ENCODE measurements at regions not wholly inside any gene's neighbourhood (a gene's known extent, or its start where the extent isn't known, plus 50 kb on each side); places are given as distances from the start of the nearest gene placed in this dataset.
A peak's percentile ranks its signal among the peaks of the same experiment; 100 is the strongest.

DNA sequence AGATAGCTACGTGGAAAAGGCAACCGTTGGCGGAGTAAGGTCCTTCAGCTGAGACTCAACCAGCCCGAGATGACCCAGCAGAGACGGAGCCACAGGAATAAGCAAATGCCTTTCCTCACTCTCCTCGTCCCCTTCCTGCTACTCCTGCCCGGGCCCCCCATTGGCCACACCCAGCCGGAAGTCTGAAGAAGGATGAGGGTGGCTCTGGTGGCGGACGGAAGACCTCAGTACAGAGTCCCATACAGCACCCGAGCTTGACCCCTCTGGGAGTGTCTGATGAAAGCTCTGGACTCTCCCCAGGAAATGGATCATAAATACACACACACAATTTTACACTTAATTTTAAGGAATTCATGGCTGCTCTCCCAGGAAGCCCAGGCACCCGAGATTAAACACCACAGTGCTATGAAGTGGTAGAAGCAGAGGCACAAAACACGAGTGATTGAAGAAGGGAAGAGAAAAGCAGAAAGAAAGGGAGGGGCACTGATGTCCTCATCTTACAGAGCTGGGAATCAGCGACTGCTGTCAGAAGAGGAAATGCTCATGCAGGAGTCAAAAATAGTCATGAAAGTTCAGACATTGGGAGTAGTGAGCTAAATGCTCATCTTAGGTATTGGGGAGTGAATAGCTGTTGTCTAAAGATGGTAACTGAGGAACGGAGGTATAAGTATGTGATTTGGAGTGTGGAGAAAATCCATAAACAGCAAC lies 125.6 kb downstream of the BANF2 start:
- peaks cover 26% of the 10 kb centered on the region for H3K4me1 ChIP-seq (ENCODE audit: low read length)
- TF ChIP-seq, protein P1, sequence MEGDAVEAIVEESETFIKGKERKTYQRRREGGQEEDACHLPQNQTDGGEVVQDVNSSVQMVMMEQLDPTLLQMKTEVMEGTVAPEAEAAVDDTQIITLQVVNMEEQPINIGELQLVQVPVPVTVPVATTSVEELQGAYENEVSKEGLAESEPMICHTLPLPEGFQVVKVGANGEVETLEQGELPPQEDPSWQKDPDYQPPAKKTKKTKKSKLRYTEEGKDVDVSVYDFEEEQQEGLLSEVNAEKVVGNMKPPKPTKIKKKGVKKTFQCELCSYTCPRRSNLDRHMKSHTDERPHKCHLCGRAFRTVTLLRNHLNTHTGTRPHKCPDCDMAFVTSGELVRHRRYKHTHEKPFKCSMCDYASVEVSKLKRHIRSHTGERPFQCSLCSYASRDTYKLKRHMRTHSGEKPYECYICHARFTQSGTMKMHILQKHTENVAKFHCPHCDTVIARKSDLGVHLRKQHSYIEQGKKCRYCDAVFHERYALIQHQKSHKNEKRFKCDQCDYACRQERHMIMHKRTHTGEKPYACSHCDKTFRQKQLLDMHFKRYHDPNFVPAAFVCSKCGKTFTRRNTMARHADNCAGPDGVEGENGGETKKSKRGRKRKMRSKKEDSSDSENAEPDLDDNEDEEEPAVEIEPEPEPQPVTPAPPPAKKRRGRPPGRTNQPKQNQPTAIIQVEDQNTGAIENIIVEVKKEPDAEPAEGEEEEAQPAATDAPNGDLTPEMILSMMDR (IDR thresholded peaks at IDR 0.05; ENCODE audit: low read depth, low read length) = no peak
- TF ChIP-seq EZH2phosphoT487 (IDR thresholded peaks at IDR 0.05; ENCODE audit: low read depth) = no peak
- H3K27me3 ChIP-seq (ENCODE audit: low read depth, low read length) = peaks cover 37% of the 10 kb centered on the region
- H4K20me1 ChIP-seq (ENCODE audit: insufficient read depth, low read length) = 0 out of 2 replicates have a peak, but pooled peaks cover 6% of the 10 kb centered on the region
- peak overlapping the region; percentile 32 for H3K4me3 ChIP-seq (ENCODE audit: low read length)
- H3K36me3 ChIP-seq (replicated peaks; ENCODE audit: low read depth, low read length) = no peaks in the 10 kb centered on the region
- H2AFZ ChIP-seq (ENCODE audit: low read depth, low read length) = no peak overlapping the region
- peak overlapping the region; percentile 70 for H3K4me2 ChIP-seq (ENCODE audit: low read length)
- H3K9me3 ChIP-seq (ENCODE audit: insufficient read depth, low read length) = no peaks in the 10 kb centered on the region
- no peaks in the 10 kb centered on the region for H3K79me2 ChIP-seq (ENCODE audit: low read length)
- H3K27ac ChIP-seq (ENCODE audit: low read length) = peak overlapping the region; percentile 27
- peak overlapping the region; percentile 2; the same call in 1 of the 2 replicates for H3K9ac ChIP-seq (ENCODE audit: low read length)

DNA sequence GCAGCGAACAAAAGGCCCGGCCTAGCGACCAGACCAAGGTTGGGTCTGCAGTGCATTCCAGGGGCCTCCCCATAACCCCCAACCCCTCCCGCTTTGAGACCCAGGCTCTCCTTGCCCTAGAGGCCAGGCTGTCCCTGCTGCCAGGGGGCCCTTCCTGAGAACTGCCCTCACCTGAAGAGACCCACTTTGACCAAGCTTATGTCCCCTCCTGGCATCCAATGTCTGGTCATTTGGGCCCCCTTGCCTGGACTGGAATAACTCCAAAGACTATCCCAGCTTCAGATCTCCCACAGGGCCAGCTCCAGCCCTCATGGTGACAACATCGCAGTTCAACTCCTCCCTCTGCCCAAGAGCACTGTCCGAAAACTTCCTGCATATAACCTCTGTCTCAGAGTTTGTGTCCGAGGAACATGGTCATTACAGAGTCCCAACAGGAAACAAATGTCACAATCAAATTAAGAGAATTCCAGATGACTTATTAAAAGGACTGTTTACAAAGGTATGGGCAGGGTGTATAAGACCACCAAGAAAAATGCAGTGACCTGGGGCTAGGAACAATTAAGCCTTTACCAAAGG lies 125.0 kb downstream of the BANF2 start:
- H3K27ac ChIP-seq (ENCODE audit: low read length) = no peak overlapping the region
- no peak overlapping the region for H2AFZ ChIP-seq (ENCODE audit: low read depth, low read length)
- no peaks in the 10 kb centered on the region for H3K36me3 ChIP-seq (replicated peaks; ENCODE audit: low read depth, low read length)
- no peak overlapping the region for H3K9ac ChIP-seq (ENCODE audit: low read length)
- H3K4me1 ChIP-seq (ENCODE audit: low read length) = peaks cover 26% of the 10 kb centered on the region
- H3K9me3 ChIP-seq (ENCODE audit: insufficient read depth, low read length) = 0 out of 2 replicates have a peak, but pooled peaks cover 1% of the 10 kb centered on the region
- no peaks in the 10 kb centered on the region for H3K79me2 ChIP-seq (ENCODE audit: low read length)
- no peak for TF ChIP-seq EZH2phosphoT487 (IDR thresholded peaks at IDR 0.05; ENCODE audit: low read depth)
- TF ChIP-seq, protein P1 (IDR thresholded peaks at IDR 0.05; ENCODE audit: low read depth, low read length) = no peak
- no peak overlapping the region for H3K4me3 ChIP-seq (ENCODE audit: low read length)
- 0 out of 2 replicates have a peak, but pooled peaks cover 6% of the 10 kb centered on the region for H4K20me1 ChIP-seq (ENCODE audit: insufficient read depth, low read length)
- H3K27me3 ChIP-seq (ENCODE audit: low read depth, low read length) = peaks cover 33% of the 10 kb centered on the region
- H3K4me2 ChIP-seq (ENCODE audit: low read length) = no peak overlapping the region

DNA sequence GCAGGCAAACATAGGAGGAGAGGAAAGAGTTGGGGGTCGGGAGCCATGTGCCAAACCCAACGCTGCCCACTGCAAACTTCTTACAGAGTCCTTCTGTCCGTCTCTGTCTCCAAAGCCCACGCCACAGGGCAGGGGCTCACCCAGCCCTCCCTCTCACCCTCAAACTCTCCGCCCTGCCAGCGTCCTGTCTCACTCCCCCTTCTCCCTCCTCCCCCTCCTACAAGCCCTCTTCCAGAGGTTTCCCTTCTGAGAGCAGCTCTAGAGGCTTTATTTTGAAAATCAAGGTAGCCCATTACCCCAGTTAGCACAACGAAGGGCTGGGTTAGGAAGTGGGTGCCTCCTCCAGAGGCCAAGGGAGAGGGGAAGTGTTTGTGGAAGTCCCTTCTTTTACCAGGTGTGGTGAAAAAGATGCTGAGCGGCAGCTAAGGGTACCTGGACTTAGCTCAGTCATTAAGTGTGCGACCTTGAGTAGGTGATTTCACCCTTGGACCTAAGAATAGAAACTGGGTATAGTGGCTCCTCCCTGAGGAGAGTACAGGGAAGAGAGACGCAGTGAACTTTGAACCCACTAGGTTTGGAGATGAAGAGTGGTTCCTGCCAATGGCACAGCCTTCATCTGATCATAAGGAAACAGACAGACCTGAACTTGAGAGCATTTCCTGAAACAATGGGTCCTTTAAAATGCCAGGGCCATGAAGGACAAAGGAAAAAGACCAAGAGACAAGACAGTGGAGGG lies 123.8 kb downstream of the BANF2 start:
- peaks cover 21% of the 10 kb centered on the region for H3K27me3 ChIP-seq (ENCODE audit: low read depth, low read length)
- H4K20me1 ChIP-seq (ENCODE audit: insufficient read depth, low read length) = 0 out of 2 replicates have a peak, but pooled peaks cover 6% of the 10 kb centered on the region
- TF ChIP-seq, protein P1 (IDR thresholded peaks at IDR 0.05; ENCODE audit: low read depth, low read length) = no peak
- TF ChIP-seq EZH2phosphoT487 (IDR thresholded peaks at IDR 0.05; ENCODE audit: low read depth) = no peak
- H3K4me3 ChIP-seq (ENCODE audit: low read length) = no peak overlapping the region
- H2AFZ ChIP-seq (ENCODE audit: low read depth, low read length) = no peak overlapping the region
- H3K79me2 ChIP-seq (ENCODE audit: low read length) = no peaks in the 10 kb centered on the region
- H3K36me3 ChIP-seq (replicated peaks; ENCODE audit: low read depth, low read length) = no peaks in the 10 kb centered on the region
- H3K4me2 ChIP-seq (ENCODE audit: low read length) = no peak overlapping the region
- peaks cover 26% of the 10 kb centered on the region for H3K4me1 ChIP-seq (ENCODE audit: low read length)
- H3K9ac ChIP-seq (ENCODE audit: low read length) = no peak overlapping the region
- H3K9me3 ChIP-seq (ENCODE audit: insufficient read depth, low read length) = peaks cover 8% of the 10 kb centered on the region; the same call in 1 of the 2 replicates
- no peak overlapping the region for H3K27ac ChIP-seq (ENCODE audit: low read length)
